ENCODE measurements at regions not wholly inside any gene's neighbourhood (a gene's known extent, or its start where the extent isn't known, plus 50 kb on each side); places are given as distances from the start of the nearest gene placed in this dataset.

DNA sequence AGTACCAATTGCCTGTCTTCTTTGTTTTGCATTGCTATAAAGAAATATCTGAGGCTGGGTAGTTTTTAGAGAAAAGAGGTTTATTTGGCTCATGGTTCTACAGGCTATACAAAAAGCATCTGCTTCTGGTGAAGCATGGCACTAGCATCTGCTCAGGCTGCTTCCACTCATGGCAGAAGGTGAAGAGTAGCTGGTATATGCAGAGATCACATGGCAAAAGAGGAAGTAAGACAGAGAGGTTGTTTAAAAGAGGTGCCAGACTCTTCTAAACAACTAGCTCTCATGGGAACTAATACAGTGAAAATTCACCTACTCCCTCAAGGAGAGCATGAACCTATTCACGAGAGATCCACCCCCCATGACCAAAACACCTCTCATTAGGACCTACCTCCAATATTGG, 56.7 kb upstream of the GUCA2B start:
- Mint-ChIP-seq H3K4me3 (no peak overlapping the region), H3K27me3 (peaks cover 30% of the 10 kb centered on the region), H3K9me3 (peaks cover 13 to 34% of the 10 kb centered on the region in 2 donors), H3K27ac (no peak overlapping the region), H3K4me1 (no peaks in the 10 kb centered on the region)
- DNase-seq (no peak), ATAC-seq (no peak)

- DNase-seq (no peak), ATAC-seq (no peak)
- H3K27me3 Mint-ChIP-seq = peaks cover 10% of the 10 kb centered on the region
- H3K27ac Mint-ChIP-seq = no peak overlapping the region
- H3K4me3 Mint-ChIP-seq = no peak overlapping the region
- peaks cover 19 to 43% of the 10 kb centered on the region in 2 donors for H3K9me3 Mint-ChIP-seq
- H3K4me1 Mint-ChIP-seq = no peaks in the 10 kb centered on the region
Measured at GRCh38 chr1:42089246-42089645, 64.0 kb upstream of the GUCA2B start.

- no peak for ATAC-seq
- Mint-ChIP-seq H3K9me3 (peaks cover 15 to 26% of the 10 kb centered on the region in 2 donors), H3K4me3 (no peak overlapping the region), H3K27me3 (peaks cover 25% of the 10 kb centered on the region), H3K27ac (no peak overlapping the region), H3K4me1 (no peaks in the 10 kb centered on the region)
- DNase-seq = no peak
Measured at GRCh38 chr1:42086146-42086545, 67.1 kb upstream of the GUCA2B start.

DNA sequence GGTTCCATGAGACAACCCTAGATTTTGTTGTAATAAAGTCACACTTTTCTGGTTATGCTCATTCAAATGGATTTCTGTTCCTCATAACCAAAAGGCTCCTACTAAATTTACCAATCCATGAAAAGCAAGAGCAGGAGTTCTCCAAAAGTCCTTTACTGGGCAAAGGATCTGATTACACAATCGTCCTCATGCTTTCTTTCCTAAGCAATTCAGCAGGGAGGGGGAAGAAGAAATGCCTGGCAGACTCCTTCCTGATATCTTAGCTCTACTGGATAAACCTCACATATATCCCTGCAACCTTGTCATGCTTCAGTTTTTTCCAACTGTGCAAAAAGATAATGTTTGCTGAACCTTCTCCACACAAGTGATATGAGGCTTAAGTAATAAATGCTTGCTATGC, 67.6 kb upstream of the GUCA2B start:
- Mint-ChIP-seq H3K9me3 (peaks cover 15 to 30% of the 10 kb centered on the region in 2 donors), H3K27me3 (peaks cover 25% of the 10 kb centered on the region), H3K27ac (no peak overlapping the region), H3K4me1 (no peaks in the 10 kb centered on the region), H3K4me3 (no peak overlapping the region)
- DNase-seq (no peak), ATAC-seq (no peak)

GRCh38 chr1:42081475-42081874, 71.7 kb upstream of the GUCA2B start:
- Mint-ChIP-seq H3K9me3 (peaks cover 3 to 12% of the 10 kb centered on the region in 2 donors), H3K4me3 (no peak overlapping the region), H3K27ac (no peak overlapping the region), H3K27me3 (peaks cover 30% of the 10 kb centered on the region), H3K4me1 (no peaks in the 10 kb centered on the region)
- ATAC-seq = no peak
- DNase-seq = no peak

DNA sequence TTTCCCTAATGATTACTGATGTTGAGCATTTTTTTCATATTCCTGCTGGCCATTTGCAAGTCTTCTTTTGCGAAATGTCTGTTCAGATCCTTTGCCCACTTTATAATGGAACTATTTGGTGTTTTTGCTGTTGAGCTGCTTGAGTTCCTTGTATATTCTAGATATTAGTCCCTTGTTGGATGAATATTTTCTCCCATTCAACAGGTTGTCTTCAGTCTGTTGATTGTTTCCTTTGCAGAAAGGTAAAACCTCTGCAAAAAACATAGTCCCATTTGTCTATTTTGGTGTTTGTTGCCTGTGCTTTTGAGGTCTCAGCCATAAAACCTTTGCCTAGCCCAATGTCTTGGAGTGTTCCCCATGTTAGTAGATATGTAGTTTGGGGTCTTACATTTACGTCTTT, 78.0 kb upstream of the GUCA2B start:
- ATAC-seq = no peak
- Mint-ChIP-seq H3K9me3 (peaks cover 4 to 6% of the 10 kb centered on the region in 2 donors), H3K27ac (no peak overlapping the region), H3K4me3 (no peak overlapping the region), H3K4me1 (no peaks in the 10 kb centered on the region), H3K27me3 (peaks cover 33% of the 10 kb centered on the region)
- no peak for DNase-seq

DNA sequence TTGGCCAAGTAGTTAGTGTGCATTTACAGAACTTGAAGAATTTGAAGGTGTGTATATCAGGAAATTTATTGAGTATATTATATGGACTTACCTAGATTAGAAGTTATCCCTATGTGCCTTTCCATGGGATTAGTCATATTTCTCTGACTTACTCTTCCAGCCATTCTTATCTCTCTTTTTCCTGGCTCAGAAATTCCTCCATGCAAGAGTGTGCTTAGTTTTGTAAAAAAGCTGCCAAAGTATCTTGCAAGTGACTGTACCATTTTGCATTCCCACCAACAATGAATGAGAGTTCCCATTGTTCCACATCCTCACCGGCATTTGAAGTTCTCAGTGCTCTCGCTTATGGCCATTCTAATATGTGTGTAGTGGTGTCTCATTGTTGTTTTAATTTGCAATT, 82.2 kb upstream of the GUCA2B start:
- Mint-ChIP-seq H3K4me3 (no peak overlapping the region), H3K27me3 (peaks cover 36% of the 10 kb centered on the region), H3K9me3 (no peaks in the 10 kb centered on the region), H3K27ac (no peak overlapping the region), H3K4me1 (no peaks in the 10 kb centered on the region)
- ATAC-seq (no peak), DNase-seq (no peak)

- no peak overlapping the region for H3K4me3 Mint-ChIP-seq
- no peak for DNase-seq
- peaks cover 53% of the 10 kb centered on the region for H3K27me3 Mint-ChIP-seq
- H3K27ac Mint-ChIP-seq = no peak overlapping the region
- peaks cover 18 to 31% of the 10 kb centered on the region in 2 donors for H3K9me3 Mint-ChIP-seq
- H3K4me1 Mint-ChIP-seq = no peaks in the 10 kb centered on the region
- ATAC-seq = no peak
Measured at GRCh38 chr1:42057800-42058199, 95.4 kb upstream of the GUCA2B start.

- peaks cover 18 to 24% of the 10 kb centered on the region in 2 donors for H3K9me3 Mint-ChIP-seq
- H3K27me3 Mint-ChIP-seq = peaks cover 52% of the 10 kb centered on the region
- no peaks in the 10 kb centered on the region for H3K4me1 Mint-ChIP-seq
- ATAC-seq = no peak
- no peak overlapping the region for H3K27ac Mint-ChIP-seq
- no peak for DNase-seq
- no peak overlapping the region for H3K4me3 Mint-ChIP-seq
Measured at GRCh38 chr1:42056460-42056859, 96.8 kb upstream of the GUCA2B start.

DNA sequence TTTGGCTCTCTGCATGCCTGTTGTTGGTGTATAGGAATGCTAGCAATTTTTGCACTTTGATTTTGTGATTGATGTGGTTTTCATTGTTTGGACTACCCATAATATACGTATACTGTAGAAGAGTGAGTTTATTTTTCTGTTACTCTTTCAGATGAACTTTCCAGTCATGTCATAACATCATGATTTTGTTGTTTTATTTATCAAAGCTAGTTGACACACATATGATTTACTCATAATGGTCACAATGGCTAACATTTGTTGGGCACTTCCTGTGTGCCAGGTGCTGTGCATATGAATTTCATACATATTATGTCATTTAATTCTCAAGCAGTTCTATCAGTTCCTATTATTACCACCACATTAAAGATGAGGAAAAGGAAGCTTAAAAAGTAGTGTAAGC, 98.1 kb upstream of the GUCA2B start:
- Mint-ChIP-seq H3K27ac (no peak overlapping the region), H3K9me3 (peaks cover 14 to 24% of the 10 kb centered on the region in 2 donors), H3K27me3 (peaks cover 52% of the 10 kb centered on the region), H3K4me3 (no peak overlapping the region), H3K4me1 (no peaks in the 10 kb centered on the region)
- ATAC-seq = no peak
- DNase-seq = no peak

DNA sequence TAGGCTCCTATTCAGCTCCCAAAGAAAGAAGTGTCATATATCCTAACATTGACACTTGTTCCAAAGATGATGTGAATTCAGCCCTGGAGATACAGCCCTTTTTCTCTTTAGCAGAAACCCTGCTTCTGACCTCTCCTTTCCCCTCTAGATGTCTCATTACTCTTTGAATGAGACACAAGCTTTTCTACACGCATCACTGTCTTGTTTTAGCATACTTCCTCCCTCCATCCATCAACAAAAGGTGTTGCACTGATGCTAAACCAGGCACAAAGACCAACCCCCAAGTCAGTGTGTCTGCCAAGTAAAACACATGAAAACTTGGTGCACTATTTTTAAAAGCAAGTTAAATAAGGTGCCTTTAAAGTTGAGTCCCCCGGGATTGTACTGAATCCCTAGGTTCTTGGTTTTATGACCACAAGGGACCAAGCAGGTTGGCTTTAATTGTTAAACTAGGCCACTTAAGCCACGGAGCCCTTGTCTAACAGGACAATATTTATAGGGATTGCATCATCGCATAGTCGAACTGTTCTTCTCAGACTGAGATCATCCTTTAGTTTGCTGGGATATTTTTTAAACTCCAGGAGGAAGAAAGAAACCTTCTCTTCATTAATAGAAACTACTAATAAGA, 101.0 kb upstream of the GUCA2B start:
- ATAC-seq (no peak), DNase-seq (no peak)
- H3K27me3 Mint-ChIP-seq = peaks cover 68% of the 10 kb centered on the region
- no peak overlapping the region for H3K27ac Mint-ChIP-seq
- H3K4me3 Mint-ChIP-seq = no peak overlapping the region
- H3K4me1 Mint-ChIP-seq = no peaks in the 10 kb centered on the region
- H3K9me3 Mint-ChIP-seq = peaks cover 0 to 13% of the 10 kb centered on the region in 2 donors

DNA sequence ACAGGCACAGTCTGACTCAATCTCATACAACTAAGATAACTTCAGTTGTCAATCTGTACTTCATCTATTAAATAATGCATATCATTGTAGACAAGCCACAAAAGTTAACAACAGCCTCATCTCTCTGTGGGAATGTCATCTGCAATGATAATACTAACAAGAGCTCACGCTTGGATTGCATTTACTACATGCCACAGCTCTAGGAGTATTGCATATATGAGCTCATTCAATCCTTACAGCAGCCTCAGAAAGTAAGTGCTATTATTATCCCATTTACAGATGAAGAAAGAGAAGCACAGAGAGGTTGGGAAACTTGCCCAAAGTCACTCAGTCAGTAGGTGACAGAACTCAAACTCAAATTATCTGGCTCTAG, 105.7 kb upstream of the GUCA2B start:
- Mint-ChIP-seq H3K27ac (no peak overlapping the region), H3K9me3 (no peaks in the 10 kb centered on the region), H3K27me3 (peaks cover 58% of the 10 kb centered on the region), H3K4me3 (no peak overlapping the region), H3K4me1 (no peaks in the 10 kb centered on the region)
- DNase-seq (no peak), ATAC-seq (no peak)

- H3K4me3 Mint-ChIP-seq = no peak overlapping the region
- no peak overlapping the region for H3K27ac Mint-ChIP-seq
- H3K4me1 Mint-ChIP-seq = no peaks in the 10 kb centered on the region
- peaks cover 52% of the 10 kb centered on the region for H3K27me3 Mint-ChIP-seq
- no peaks in the 10 kb centered on the region for H3K9me3 Mint-ChIP-seq
- DNase-seq (no peak), ATAC-seq (no peak)
Measured at GRCh38 chr1:42046761-42047507, 106.3 kb upstream of the GUCA2B start.

- ATAC-seq (no peak), DNase-seq (no peak)
- no peaks in the 10 kb centered on the region for H3K9me3 Mint-ChIP-seq
- peaks cover 27% of the 10 kb centered on the region for H3K27me3 Mint-ChIP-seq
- no peak overlapping the region for H3K4me3 Mint-ChIP-seq
- H3K4me1 Mint-ChIP-seq = no peaks in the 10 kb centered on the region
- no peak overlapping the region for H3K27ac Mint-ChIP-seq
Measured at GRCh38 chr1:42044346-42044745, 108.9 kb upstream of the GUCA2B start.

- Mint-ChIP-seq H3K27me3 (peaks cover 22% of the 10 kb centered on the region), H3K27ac (no peak overlapping the region), H3K9me3 (no peaks in the 10 kb centered on the region), H3K4me1 (no peaks in the 10 kb centered on the region), H3K4me3 (no peak overlapping the region)
- no peak for ATAC-seq
- no peak for DNase-seq
Measured at GRCh38 chr1:42043811-42044210, 109.4 kb upstream of the GUCA2B start.

DNA sequence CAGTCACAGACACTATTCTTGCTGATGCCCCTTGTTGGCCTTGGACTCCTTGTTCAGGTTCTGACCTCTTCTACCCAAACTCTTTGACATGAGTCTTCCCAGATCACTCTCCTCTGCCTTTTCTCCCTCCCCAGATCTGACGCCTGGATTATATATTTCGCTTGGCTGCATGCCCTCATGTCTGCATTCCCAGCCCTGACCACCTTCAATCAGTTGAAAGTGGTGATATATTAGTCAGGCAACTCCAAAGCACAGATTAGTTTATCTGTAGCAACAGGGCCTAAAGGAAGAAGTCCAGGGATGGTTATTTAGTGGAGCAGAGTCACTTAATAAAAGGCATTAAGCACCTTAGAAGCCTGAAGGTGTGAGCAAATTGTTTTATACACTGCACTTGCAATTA, 110.0 kb upstream of the GUCA2B start:
- H3K27me3 Mint-ChIP-seq = peaks cover 18% of the 10 kb centered on the region
- no peaks in the 10 kb centered on the region for H3K9me3 Mint-ChIP-seq
- DNase-seq (no peak), ATAC-seq (no peak)
- H3K27ac Mint-ChIP-seq = no peak overlapping the region
- H3K4me1 Mint-ChIP-seq = no peaks in the 10 kb centered on the region
- H3K4me3 Mint-ChIP-seq = no peak overlapping the region

GRCh38 chr1:42041031-42041430, 112.2 kb upstream of the GUCA2B start:
- no peak overlapping the region for H3K4me3 Mint-ChIP-seq
- no peak for DNase-seq

More at GRCh38 chr1:42041031-42041430, 112.2 kb upstream of the GUCA2B start:
- H3K4me1 Mint-ChIP-seq = peaks cover 6% of the 10 kb centered on the region
- ATAC-seq = no peak
- H3K27me3 Mint-ChIP-seq = peaks cover 18% of the 10 kb centered on the region
- no peak overlapping the region for H3K27ac Mint-ChIP-seq
- H3K9me3 Mint-ChIP-seq = no peaks in the 10 kb centered on the region
